ENCODE measurements at regions not wholly inside any gene's neighbourhood (a gene's known extent, or its start where the extent isn't known, plus 50 kb on each side); places are given as distances from the start of the nearest gene placed in this dataset.

- Histone ChIP-seq H3K36me3 (ENCODE audit: control insufficient read depth in 2 of 2, insufficient read depth in 2 of 2, low read length in 1 of 2) (no peaks in the 10 kb centered on the region), H3K4me3 (no peak overlapping the region), H2AFZ (ENCODE audit: control insufficient read depth, low read depth, low read length) (no peak overlapping the region), H4K20me1 (ENCODE audit: control insufficient read depth, insufficient read depth) (no peaks in the 10 kb centered on the region), H3K9ac (ENCODE audit: control insufficient read depth, insufficient read depth, low read length) (no peak overlapping the region), H3K27me3 (replicated peaks in 1 of 2; ENCODE audit: control insufficient read depth in 2 of 2, insufficient read depth in 2 of 2, low read length in 1 of 2) (no peaks in the 10 kb centered on the region), H3K27ac (ENCODE audit: control insufficient read depth, insufficient read depth) (no peak overlapping the region), H3K4me1 (ENCODE audit: control insufficient read depth, insufficient read depth, low read length) (no peaks in the 10 kb centered on the region), H3K79me2 (ENCODE audit: control insufficient read depth, insufficient read depth, low read length) (no peaks in the 10 kb centered on the region), H3K4me2 (ENCODE audit: control insufficient read depth, insufficient read depth) (no peak overlapping the region), H3K9me3 (replicated peaks; ENCODE audit: control insufficient read depth, insufficient read depth, low read length) (no peaks in the 10 kb centered on the region)
- ChIA-PET CTCF (no interaction called here), SMC1A (ENCODE audit: uncharacterized antibody, unreplicated experiment) (interaction anchor here (1.1 kb wide), 1 partner anchor 193 kb away, joined by 3 read pairs; no protein-coding TSS in a partner anchor), RAD21 (ENCODE audit: unreplicated experiment) (no interaction called here), POLR2A (no interaction called here)
- FAIRE-seq: no peak
- 0% methylated on average over 2 of the region's 2 CpGs for WGBS (ENCODE audit: insufficient coverage, insufficient replicate concordance, low lambda C conversion rate, missing lambda C conversion rate)
- no peak for ATAC-seq
- no peak for DNase-seq (ENCODE audit: low read depth, low spot score)
- intact Hi-C loops (cut with micrococcal nuclease; ENCODE audit: unreplicated experiment) (no loop called here), in situ Hi-C loops (cut with MboI) (no loop called here)
- TF ChIP-seq ASH2L (IDR thresholded peaks at IDR 0.05; ENCODE audit: borderline replicate concordance, low read depth) (no peak), MYB (IDR thresholded peaks at IDR 0.05; ENCODE audit: borderline replicate concordance, low read depth, low read length) (no peak), ZZZ3 (IDR thresholded peaks at IDR 0.05; ENCODE audit: control insufficient read depth, insufficient read length, low read depth) (no peak), BCL11A (IDR thresholded peaks at IDR 0.05; ENCODE audit: low read depth, low read length) (no peak), BACH1 (IDR thresholded peaks at IDR 0.05; ENCODE audit: borderline replicate concordance) (no peak), RB1 (IDR thresholded peaks at IDR 0.05; ENCODE audit: borderline replicate concordance) (no peak), SREBF2 (IDR thresholded peaks at IDR 0.05; ENCODE audit: low read length) (no peak), TCF7 (IDR thresholded peaks at IDR 0.05; ENCODE audit: borderline replicate concordance) (no peak), USF2 (IDR thresholded peaks at IDR 0.05; ENCODE audit: borderline replicate concordance, low read depth, low read length) (no peak), RCOR1 (conservative IDR thresholded peaks at IDR 0.05; ENCODE audit: low read depth, low read length) (no peak), SPI1 (IDR thresholded peaks at IDR 0.05; ENCODE audit: borderline replicate concordance, insufficient read depth, low read depth, low read length) (no peak), ATF2 (IDR thresholded peaks at IDR 0.05; ENCODE audit: low read length) (no peak), EGR1 (IDR thresholded peaks at IDR 0.05; ENCODE audit: borderline replicate concordance in 1 of 2, low read depth in 2 of 2, low read length in 2 of 2) (no peak), PKNOX1 (IDR thresholded peaks at IDR 0.05) (no peak), SMC3 (IDR thresholded peaks at IDR 0.05; ENCODE audit: borderline replicate concordance, low read length) (no peak), ZBTB11 (CRISPR knock-in tag; IDR thresholded peaks at IDR 0.05) (no peak)
- no TSS peak for BruUV-seq (replicated peaks)
These were observed 395.1 kb upstream of the GNPDA2 start for GRCh38 chr4:45121426-45121975.

All from GM12878 (cell line).